ENCODE measurements at regions not wholly inside any gene's neighbourhood (a gene's known extent, or its start where the extent isn't known, plus 50 kb on each side); places are given as distances from the start of the nearest gene placed in this dataset.

- DNase-seq = no peak
Measured at GRCh38 chr2:150607390-150607811, 119.9 kb upstream of the RND3 start.

DNA sequence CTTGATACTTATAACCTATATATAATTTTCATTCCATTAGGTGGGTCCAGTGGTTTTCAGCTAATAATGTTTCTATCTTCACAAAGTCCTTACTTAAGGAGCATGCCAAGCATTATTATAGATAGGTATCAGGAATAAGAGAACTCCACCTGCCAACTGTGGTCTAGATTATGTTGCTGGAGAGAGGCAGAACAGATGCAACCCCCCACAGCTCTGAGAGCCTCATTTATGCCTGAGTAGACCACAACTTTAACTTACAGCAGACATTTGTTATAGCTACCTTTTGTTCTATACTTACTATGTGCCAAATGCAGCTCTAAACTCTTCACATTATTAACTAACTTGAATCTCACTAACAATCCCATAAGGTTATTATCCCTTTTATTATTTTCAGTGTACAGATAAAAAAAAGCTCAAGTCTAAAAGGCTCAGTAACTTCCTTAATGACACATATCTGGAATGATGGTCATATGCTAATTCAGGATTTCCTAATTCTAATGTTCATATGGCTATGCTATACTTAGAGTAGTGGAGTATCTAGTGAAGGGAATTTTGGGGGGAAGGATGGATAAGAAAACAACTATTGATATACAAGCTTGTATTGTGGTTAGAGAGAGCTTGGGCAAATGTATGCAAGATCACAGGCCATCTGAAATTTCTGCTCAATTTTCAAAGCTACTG, 119.1 kb upstream of the RND3 start:
- DNase-seq = no peak

- no peak for DNase-seq
Measured at GRCh38 chr2:150605664-150606063, 118.2 kb upstream of the RND3 start.

- peak; percentile 84 for DNase-seq
Measured at GRCh38 chr2:150601280-150602038, 114.0 kb upstream of the RND3 start.

- DNase-seq = no peak
Measured at GRCh38 chr2:150599889-150600288, 112.4 kb upstream of the RND3 start.

DNA sequence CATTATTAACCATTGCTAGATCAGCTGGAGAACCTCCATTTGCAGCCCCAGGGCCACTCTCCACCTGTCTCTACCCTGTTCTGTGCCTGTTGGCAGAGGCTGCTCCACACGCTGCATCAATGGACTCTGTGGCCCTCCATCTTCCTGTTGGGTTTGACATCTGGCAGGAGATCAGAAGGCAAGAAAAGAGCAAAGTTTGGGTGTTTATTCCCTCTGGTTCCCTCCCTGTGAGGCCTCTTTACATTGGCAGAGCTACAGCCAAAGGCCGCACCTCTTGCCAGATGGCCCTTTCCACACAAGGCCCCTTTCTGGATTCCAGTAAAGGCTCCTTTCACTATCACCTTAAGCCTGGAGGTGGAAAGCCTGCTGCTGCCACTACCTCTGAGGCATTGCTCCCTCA, 110.9 kb upstream of the RND3 start:
- no peak for DNase-seq

GRCh38 chr2:150595803-150596470, 108.5 kb upstream of the RND3 start:
- peak; percentile 86 for DNase-seq

DNA sequence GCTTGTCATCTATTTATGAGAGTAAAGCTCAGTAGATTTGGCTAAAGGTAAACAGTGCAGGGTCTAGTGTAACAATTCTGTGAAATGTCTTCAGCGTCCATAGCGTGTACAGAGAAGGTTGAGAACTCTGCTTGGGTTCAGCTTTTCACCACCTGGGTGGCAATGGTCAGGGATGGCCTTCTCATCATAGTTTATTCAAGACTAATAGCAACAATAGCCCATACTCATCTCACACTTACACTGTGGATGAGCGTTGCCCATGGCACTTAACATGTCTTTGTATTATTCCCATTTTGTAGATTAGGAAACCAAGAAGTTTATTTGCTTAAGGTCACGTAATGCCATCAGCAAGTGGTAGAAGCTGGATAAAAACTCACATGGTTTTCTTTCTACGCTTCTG, 106.8 kb upstream of the RND3 start:
- no peak for DNase-seq

- DNase-seq = peak; percentile 73
Measured at GRCh38 chr2:150591496-150592285, 104.2 kb upstream of the RND3 start.

DNA sequence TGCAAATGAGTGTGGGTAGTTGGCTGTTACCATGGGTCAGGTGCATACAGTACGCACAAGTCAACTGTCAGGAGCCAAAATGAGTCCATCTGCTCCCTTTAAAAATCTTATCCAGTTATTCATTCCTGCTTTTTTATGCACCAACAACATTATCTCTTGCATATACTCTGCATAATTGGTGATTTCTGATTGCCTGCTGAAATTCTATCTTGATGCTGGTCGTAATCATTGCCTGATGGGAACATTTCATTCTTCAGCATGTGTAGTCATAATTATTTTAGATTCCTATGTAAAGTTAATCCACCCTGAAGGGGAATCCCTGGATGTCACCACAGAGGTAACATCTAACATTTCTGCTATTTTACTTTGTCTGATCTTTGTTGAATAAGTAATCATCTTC, 102.2 kb upstream of the RND3 start:
- DNase-seq = no peak

GRCh38 chr2:150588506-150588870, 101.0 kb upstream of the RND3 start:
- DNase-seq = no peak

GRCh38 chr2:150587547-150588505, 100.4 kb upstream of the RND3 start:
- peak; percentile 69 for DNase-seq

GRCh38 chr2:150586858-150587257, 99.4 kb upstream of the RND3 start:
- DNase-seq = peak; percentile 64

DNA sequence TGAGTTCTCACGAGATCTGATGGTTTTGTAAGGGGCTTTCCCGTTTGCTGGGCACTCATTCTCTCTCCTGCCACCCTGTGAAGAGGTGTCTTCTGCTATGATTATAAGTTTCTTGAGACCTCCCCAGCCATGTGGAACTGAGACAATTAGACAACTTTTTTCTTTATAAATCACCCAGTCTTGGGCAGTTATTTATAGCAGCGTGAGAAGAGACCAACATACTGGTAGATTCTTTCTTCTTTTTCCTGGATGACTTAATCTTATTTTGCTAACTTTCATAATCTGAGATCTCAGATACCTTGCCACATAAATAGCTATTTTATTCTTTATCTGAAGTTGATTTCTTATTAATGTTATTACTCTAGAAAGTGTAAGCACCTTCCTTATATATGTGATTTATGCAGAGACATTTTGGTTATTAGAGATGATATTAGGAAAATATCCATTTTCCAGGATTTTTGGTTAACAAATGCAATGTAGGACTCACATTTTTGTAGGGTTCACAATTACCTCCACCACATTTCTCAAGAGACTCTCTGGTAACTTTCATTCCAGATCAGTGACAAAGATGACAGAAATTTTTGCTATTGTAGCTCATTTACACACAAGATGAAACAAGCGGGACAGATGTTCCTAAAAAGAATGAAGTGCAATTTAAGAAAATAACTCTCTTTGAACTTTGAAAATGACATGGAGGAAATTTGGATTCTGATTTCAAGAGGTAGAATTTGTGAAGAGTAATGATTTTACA, 97.9 kb upstream of the RND3 start:
- DNase-seq = peak; percentile 71

DNA sequence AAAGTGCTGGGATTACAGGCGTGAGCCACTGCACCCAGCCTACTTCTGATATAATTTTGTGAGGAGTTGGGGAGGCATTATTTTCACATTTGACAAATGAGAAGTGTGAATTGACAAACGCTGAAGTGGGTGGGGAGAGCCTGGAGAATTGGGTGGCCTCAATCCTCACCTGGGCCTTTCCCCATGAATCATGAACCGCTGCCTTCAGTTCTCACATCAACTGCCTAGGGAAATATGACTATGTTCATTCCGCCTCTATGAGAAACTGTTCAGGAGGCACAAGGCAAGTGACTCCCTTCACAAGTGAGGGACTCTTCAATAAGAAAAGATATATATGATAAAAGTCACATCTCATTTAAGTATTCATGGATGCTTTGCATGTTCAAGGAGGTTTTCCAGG, 96.6 kb upstream of the RND3 start:
- DNase-seq = no peak

GRCh38 chr2:150581717-150582472, 94.4 kb upstream of the RND3 start:
- DNase-seq = no peak

GRCh38 chr2:150578481-150578880, 91.0 kb upstream of the RND3 start:
- DNase-seq = no peak

- no peak for DNase-seq
Measured at GRCh38 chr2:150575861-150576260, 88.4 kb upstream of the RND3 start.

GRCh38 chr2:150572961-150573395, 85.5 kb upstream of the RND3 start:
- no peak for DNase-seq

DNA sequence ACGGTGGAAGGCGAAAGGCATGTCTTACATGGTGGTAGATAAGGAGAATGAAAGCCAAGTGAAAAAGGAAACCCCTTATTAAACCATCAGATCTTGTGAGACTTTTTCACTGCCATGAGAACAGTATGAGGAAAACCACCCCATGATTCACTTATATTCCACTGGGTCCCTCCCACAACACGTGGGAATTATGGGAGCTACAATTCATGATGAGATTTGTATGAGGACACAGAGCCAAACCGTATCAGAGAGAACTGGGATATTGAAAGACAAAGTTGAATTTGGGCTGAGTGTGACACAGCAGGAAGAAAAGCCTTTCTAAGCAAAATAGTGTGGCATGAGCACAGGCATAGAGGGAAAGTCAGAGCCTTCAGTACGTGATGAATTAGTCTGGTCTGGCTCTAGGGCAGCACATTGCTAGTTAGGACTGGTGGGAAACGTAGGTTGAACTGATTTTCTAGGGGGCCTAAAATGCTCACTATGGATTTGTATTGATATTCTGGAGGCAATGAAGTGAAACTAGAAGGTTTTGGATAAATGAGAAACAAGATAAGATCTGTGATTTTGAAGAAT, 84.8 kb upstream of the RND3 start:
- DNase-seq = no peak

Measured in fibroblast of skin of right biceps (primary cell).